ENCODE measurements at regions not wholly inside any gene's neighbourhood (a gene's known extent, or its start where the extent isn't known, plus 50 kb on each side); places are given as distances from the start of the nearest gene placed in this dataset.

DNA sequence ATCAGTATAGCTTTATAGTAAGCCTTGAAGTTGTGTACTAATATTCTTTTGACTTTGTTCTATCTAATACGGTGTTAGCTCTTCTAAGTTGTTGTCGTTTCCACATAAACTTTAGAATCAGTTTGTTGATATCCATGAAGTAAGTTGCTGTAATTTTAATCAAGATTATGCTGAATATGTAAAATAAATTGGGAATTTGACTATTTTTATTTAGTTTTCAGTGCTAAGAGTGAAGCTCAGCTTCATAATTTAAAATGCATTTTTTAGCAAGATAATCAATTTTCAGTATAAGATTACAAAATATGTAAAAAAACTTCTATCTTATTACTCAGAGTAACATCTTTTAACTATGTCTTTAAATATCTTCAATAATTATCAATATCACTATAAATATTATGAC is 1374.8 kb downstream of the PCDH7 start:
- Histone ChIP-seq H3K4me1 (ENCODE audit: control insufficient read depth in 2 of 2, insufficient read depth in 2 of 2, low read length in 1 of 2) (no peaks in the 10 kb centered on the region), H3K27me3 (ENCODE audit: control insufficient read depth in 1 of 2, insufficient read depth in 2 of 2, low read length in 2 of 2) (no peaks in the 10 kb centered on the region), H3K27ac (ENCODE audit: low read depth in 2 of 2, low read length in 1 of 2) (no peak overlapping the region), H3K9me3 (ENCODE audit: control insufficient read depth in 2 of 2, insufficient read depth in 1 of 2, low read depth in 1 of 2, low read length in 1 of 2) (no peaks in the 10 kb centered on the region), H3K36me3 (ENCODE audit: control insufficient read depth in 2 of 2, insufficient read depth in 2 of 2, low read length in 1 of 2) (no peaks in the 10 kb centered on the region), H3K4me3 (ENCODE audit: low read depth in 1 of 2, low read length in 2 of 2) (no peak overlapping the region)
- WGBS, 2 donors: 92 to 93% methylated on average over 2 of the region's 2 CpGs

DNA sequence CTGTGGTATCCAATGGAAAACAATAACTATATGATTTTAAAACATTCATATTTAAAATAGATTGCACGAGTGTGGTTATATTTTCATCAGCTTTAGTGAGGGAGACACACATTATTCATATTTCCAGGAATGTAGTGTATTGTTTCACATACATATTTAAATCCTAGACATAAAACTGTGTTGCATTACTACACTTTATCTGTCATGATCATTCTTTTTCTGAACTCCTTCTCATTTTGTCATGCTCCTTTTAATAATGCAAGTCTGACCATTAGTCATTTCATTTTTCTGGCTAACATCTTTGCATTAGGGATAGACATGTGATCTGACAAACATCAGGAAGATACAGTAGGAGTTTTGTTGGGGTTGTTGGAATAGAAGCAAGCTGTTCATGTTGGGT is 1382.7 kb downstream of the PCDH7 start:
- Histone ChIP-seq H3K4me3 (ENCODE audit: low read depth in 1 of 2, low read length in 2 of 2) (no peak overlapping the region), H3K36me3 (ENCODE audit: control insufficient read depth in 2 of 2, insufficient read depth in 2 of 2, low read length in 1 of 2) (no peaks in the 10 kb centered on the region), H3K4me1 (ENCODE audit: control insufficient read depth in 2 of 2, insufficient read depth in 2 of 2, low read length in 1 of 2) (no peaks in the 10 kb centered on the region), H3K27ac (ENCODE audit: low read depth in 2 of 2, low read length in 1 of 2) (no peak overlapping the region), H3K9me3 (ENCODE audit: control insufficient read depth in 2 of 2, insufficient read depth in 1 of 2, low read depth in 1 of 2, low read length in 1 of 2) (no peaks in the 10 kb centered on the region), H3K27me3 (ENCODE audit: control insufficient read depth in 1 of 2, insufficient read depth in 2 of 2, low read length in 2 of 2) (no peaks in the 10 kb centered on the region)
- WGBS, 2 donors: 41 to 67% methylated on average over 1 of the region's 1 CpG

DNA sequence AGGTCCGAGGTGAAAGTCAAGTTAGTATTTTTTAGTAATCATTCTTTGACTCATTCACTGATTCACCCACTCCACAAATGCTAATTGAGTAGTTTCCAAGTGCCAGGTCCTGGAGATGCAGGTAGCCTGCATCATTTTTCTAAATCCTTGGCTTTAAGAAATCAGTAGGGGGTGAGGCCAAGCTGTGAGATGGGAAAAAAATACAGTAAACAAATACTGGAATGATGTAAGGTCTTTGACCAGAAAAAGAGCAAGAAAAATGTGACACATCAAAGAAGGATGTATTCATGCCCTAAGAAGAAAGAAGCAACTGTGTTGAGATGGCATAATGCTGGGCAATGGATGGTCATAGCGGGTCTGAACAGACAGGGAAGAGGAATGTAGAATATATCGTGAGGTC is 1386.6 kb downstream of the PCDH7 start:
- H3K4me1 ChIP-seq (ENCODE audit: control insufficient read depth in 2 of 2, insufficient read depth in 2 of 2, low read length in 1 of 2): no peaks in the 10 kb centered on the region
- H3K36me3 ChIP-seq (ENCODE audit: control insufficient read depth in 2 of 2, insufficient read depth in 2 of 2, low read length in 1 of 2): no peaks in the 10 kb centered on the region
- no peak overlapping the region for H3K4me3 ChIP-seq (ENCODE audit: low read depth in 1 of 2, low read length in 2 of 2)
- WGBS, 2 donors: 81 to 83% methylated on average over 3 of the region's 3 CpGs
- no peaks in the 10 kb centered on the region for H3K9me3 ChIP-seq (ENCODE audit: control insufficient read depth in 2 of 2, insufficient read depth in 1 of 2, low read depth in 1 of 2, low read length in 1 of 2)
- no peak overlapping the region for H3K27ac ChIP-seq (ENCODE audit: low read depth in 2 of 2, low read length in 1 of 2)
- no peaks in the 10 kb centered on the region for H3K27me3 ChIP-seq (ENCODE audit: control insufficient read depth in 1 of 2, insufficient read depth in 2 of 2, low read length in 2 of 2)

DNA sequence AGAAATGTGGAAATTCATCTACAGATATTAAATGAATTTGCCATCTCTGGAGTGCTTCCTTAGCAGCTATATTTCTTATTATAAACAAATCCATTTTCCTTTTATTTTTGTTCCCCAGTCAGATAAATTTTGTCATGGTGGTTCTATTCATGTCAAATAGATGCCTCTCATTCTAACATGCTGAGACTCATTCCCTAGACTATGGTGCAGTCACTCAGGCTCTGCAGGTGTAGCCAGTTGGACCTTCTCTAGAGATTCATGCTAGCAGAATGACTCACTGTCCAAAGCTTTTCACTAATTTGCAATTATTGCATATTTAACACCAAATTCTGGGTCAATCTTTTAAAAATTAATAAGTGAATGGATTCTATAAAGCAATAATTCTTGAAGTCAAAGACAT is 1392.7 kb downstream of the PCDH7 start:
- Histone ChIP-seq H3K27ac (ENCODE audit: low read depth in 2 of 2, low read length in 1 of 2) (no peak overlapping the region), H3K4me3 (ENCODE audit: low read depth in 1 of 2, low read length in 2 of 2) (no peak overlapping the region), H3K36me3 (ENCODE audit: control insufficient read depth in 2 of 2, insufficient read depth in 2 of 2, low read length in 1 of 2) (no peaks in the 10 kb centered on the region), H3K9me3 (ENCODE audit: control insufficient read depth in 2 of 2, insufficient read depth in 1 of 2, low read depth in 1 of 2, low read length in 1 of 2) (no peaks in the 10 kb centered on the region), H3K27me3 (ENCODE audit: control insufficient read depth in 1 of 2, insufficient read depth in 2 of 2, low read length in 2 of 2) (no peaks in the 10 kb centered on the region), H3K4me1 (ENCODE audit: control insufficient read depth in 2 of 2, insufficient read depth in 2 of 2, low read length in 1 of 2) (no peaks in the 10 kb centered on the region)

DNA sequence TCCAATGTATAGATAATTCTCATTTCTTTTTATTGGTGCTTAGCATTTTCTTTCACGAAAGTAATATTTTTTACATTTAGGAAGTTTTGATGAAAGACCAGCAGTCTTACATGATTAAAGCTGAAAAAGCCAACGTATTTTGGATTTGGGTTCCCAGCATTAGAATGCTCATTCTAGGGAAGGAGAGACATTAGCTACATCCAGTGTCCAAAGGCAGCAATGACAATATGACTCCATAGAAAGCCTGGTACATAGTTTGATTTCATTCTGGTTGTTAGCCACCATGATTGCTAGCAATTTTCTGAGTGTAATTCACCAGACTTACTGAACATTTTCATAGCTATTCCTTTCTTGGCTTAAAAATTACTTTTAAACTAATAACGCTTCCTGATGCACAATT is 1397.5 kb downstream of the PCDH7 start:
- no peaks in the 10 kb centered on the region for H3K36me3 ChIP-seq (ENCODE audit: control insufficient read depth in 2 of 2, insufficient read depth in 2 of 2, low read length in 1 of 2)
- no peak overlapping the region for H3K27ac ChIP-seq (ENCODE audit: low read depth in 2 of 2, low read length in 1 of 2)
- no peaks in the 10 kb centered on the region for H3K9me3 ChIP-seq (ENCODE audit: control insufficient read depth in 2 of 2, insufficient read depth in 1 of 2, low read depth in 1 of 2, low read length in 1 of 2)
- no peak overlapping the region for H3K4me3 ChIP-seq (ENCODE audit: low read depth in 1 of 2, low read length in 2 of 2)
- no peaks in the 10 kb centered on the region for H3K27me3 ChIP-seq (ENCODE audit: control insufficient read depth in 1 of 2, insufficient read depth in 2 of 2, low read length in 2 of 2)
- no peaks in the 10 kb centered on the region for H3K4me1 ChIP-seq (ENCODE audit: control insufficient read depth in 2 of 2, insufficient read depth in 2 of 2, low read length in 1 of 2)
- 75 to 82% methylated on average over 3 of the region's 3 CpGs for WGBS, 2 donors

DNA sequence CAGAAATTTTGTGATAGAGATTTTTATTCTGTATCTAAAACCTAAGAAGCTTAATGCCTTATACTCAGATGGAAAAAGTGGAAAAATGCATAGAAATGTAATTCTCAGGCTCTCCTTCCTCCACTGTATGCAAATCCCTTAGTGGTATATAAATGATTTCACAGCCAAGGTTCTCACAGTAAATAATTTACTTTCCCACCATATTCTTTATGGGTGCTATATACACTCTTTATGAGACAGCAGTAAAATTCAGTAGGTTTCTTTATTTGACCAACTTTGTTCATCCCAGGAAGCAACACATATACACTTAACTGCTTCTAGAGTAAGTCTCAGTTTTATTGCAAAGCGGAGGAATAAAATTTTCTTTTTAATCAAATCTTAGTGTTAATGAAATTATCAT is 1399.7 kb downstream of the PCDH7 start:
- Histone ChIP-seq H3K36me3 (ENCODE audit: control insufficient read depth in 2 of 2, insufficient read depth in 2 of 2, low read length in 1 of 2) (no peaks in the 10 kb centered on the region), H3K4me3 (ENCODE audit: low read depth in 1 of 2, low read length in 2 of 2) (no peak overlapping the region), H3K4me1 (ENCODE audit: control insufficient read depth in 2 of 2, insufficient read depth in 2 of 2, low read length in 1 of 2) (no peaks in the 10 kb centered on the region), H3K27me3 (ENCODE audit: control insufficient read depth in 1 of 2, insufficient read depth in 2 of 2, low read length in 2 of 2) (no peaks in the 10 kb centered on the region), H3K9me3 (ENCODE audit: control insufficient read depth in 2 of 2, insufficient read depth in 1 of 2, low read depth in 1 of 2, low read length in 1 of 2) (no peaks in the 10 kb centered on the region), H3K27ac (ENCODE audit: low read depth in 2 of 2, low read length in 1 of 2) (no peak overlapping the region)
- WGBS, 2 donors: 97 to 98% methylated on average over 1 of the region's 1 CpG

DNA sequence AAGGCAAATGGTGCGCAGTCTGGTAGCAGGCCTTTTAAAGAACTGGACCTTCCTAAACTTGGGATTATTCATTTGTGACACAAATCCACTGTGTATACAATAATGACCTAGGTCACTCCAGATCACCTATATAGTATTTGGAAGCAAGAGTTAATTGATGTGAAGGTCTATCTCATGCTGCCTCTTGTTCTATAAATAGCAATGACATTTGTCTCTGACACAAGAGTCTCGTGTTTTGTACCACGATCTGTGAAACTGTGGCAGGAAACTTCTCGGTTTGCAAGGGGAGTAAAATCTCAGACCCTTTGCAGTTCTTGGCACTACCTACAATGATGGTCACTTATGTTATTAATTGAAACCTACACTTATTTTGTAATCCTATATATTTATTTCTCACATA is 1408.4 kb downstream of the PCDH7 start:
- 72 to 73% methylated on average over 4 of the region's 4 CpGs for WGBS, 2 donors
- Histone ChIP-seq H3K4me1 (ENCODE audit: control insufficient read depth in 2 of 2, insufficient read depth in 2 of 2, low read length in 1 of 2) (no peaks in the 10 kb centered on the region), H3K27me3 (ENCODE audit: control insufficient read depth in 1 of 2, insufficient read depth in 2 of 2, low read length in 2 of 2) (no peaks in the 10 kb centered on the region), H3K9me3 (ENCODE audit: control insufficient read depth in 2 of 2, insufficient read depth in 1 of 2, low read depth in 1 of 2, low read length in 1 of 2) (no peaks in the 10 kb centered on the region), H3K36me3 (ENCODE audit: control insufficient read depth in 2 of 2, insufficient read depth in 2 of 2, low read length in 1 of 2) (no peaks in the 10 kb centered on the region), H3K27ac (ENCODE audit: low read depth in 2 of 2, low read length in 1 of 2) (no peak overlapping the region), H3K4me3 (ENCODE audit: low read depth in 1 of 2, low read length in 2 of 2) (no peak overlapping the region)

DNA sequence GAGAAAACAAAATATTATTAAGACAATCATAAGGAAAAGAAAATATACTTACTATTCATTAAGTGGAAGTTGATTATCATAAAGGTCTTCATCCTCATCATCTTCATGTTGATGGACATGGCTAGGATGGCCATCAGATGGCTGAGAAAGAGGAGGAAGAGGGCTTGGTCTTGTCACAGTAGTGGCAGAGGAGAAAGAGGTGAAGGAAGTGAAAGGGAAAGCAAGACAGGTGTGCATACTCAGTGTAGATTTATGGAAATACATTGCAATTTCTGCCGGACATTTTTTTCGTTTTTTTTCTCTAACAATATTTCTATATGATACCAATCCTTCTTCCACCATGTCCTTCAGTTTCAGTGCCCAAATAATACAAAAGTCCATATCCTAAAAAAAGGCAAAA is 1409.8 kb downstream of the PCDH7 start:
- H3K27me3 ChIP-seq (ENCODE audit: control insufficient read depth in 1 of 2, insufficient read depth in 2 of 2, low read length in 2 of 2): no peaks in the 10 kb centered on the region
- no peak overlapping the region for H3K4me3 ChIP-seq (ENCODE audit: low read depth in 1 of 2, low read length in 2 of 2)
- H3K27ac ChIP-seq (ENCODE audit: low read depth in 2 of 2, low read length in 1 of 2): no peak overlapping the region
- no peaks in the 10 kb centered on the region for H3K36me3 ChIP-seq (ENCODE audit: control insufficient read depth in 2 of 2, insufficient read depth in 2 of 2, low read length in 1 of 2)
- no peaks in the 10 kb centered on the region for H3K9me3 ChIP-seq (ENCODE audit: control insufficient read depth in 2 of 2, insufficient read depth in 1 of 2, low read depth in 1 of 2, low read length in 1 of 2)
- no peaks in the 10 kb centered on the region for H3K4me1 ChIP-seq (ENCODE audit: control insufficient read depth in 2 of 2, insufficient read depth in 2 of 2, low read length in 1 of 2)
- WGBS, 2 donors: 89 to 90% methylated on average over 2 of the region's 2 CpGs

DNA sequence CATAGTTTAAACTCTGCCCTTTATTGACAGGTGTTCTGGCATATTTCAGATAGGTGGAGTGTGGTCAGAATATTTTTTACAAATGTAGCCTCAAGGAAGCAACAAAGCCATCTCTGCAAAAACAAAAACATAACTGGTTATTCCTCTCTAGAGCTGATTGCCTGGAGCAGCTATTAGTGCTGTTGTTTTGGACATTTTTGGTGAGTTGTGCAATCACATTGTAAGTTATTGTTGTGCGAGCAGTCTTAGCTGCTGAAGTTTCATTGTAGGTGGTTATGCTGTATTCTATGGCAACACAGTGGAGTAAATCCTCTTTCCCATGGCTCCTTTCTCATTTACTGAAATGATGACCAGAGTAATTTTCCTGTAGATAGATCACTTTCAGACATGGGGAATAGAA is 1413.0 kb downstream of the PCDH7 start:
- no peaks in the 10 kb centered on the region for H3K4me1 ChIP-seq (ENCODE audit: control insufficient read depth in 2 of 2, insufficient read depth in 2 of 2, low read length in 1 of 2)
- 64 to 88% methylated on average over 1 of the region's 1 CpG for WGBS, 2 donors
- H3K9me3 ChIP-seq (ENCODE audit: control insufficient read depth in 2 of 2, insufficient read depth in 1 of 2, low read depth in 1 of 2, low read length in 1 of 2): no peaks in the 10 kb centered on the region
- H3K27ac ChIP-seq (ENCODE audit: low read depth in 2 of 2, low read length in 1 of 2): no peak overlapping the region
- no peaks in the 10 kb centered on the region for H3K27me3 ChIP-seq (ENCODE audit: control insufficient read depth in 1 of 2, insufficient read depth in 2 of 2, low read length in 2 of 2)
- no peaks in the 10 kb centered on the region for H3K36me3 ChIP-seq (ENCODE audit: control insufficient read depth in 2 of 2, insufficient read depth in 2 of 2, low read length in 1 of 2)
- no peak overlapping the region for H3K4me3 ChIP-seq (ENCODE audit: low read depth in 1 of 2, low read length in 2 of 2)

DNA sequence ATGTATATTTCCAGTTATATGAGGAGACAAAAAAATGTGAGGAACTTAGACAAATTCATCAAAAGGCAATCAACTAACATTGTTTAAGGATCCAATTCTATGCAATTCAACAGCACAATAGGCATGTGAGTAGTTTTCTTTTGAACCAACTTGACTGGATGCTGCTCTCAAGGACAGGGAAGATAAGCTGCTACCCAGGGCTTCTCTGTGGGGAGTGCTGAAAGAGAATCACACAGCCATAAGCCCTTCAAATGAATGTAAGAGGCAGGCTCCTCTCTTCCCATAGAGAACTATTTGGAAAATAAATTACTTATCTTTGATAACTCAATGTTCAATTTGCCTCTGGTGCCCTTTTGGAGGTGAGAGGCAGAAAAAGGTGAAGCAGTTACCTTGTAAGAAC is 1413.6 kb downstream of the PCDH7 start:
- no peaks in the 10 kb centered on the region for H3K27me3 ChIP-seq (ENCODE audit: control insufficient read depth in 1 of 2, insufficient read depth in 2 of 2, low read length in 2 of 2)
- no peaks in the 10 kb centered on the region for H3K36me3 ChIP-seq (ENCODE audit: control insufficient read depth in 2 of 2, insufficient read depth in 2 of 2, low read length in 1 of 2)
- no peak overlapping the region for H3K27ac ChIP-seq (ENCODE audit: low read depth in 2 of 2, low read length in 1 of 2)
- H3K9me3 ChIP-seq (ENCODE audit: control insufficient read depth in 2 of 2, insufficient read depth in 1 of 2, low read depth in 1 of 2, low read length in 1 of 2): no peaks in the 10 kb centered on the region
- H3K4me3 ChIP-seq (ENCODE audit: low read depth in 1 of 2, low read length in 2 of 2): no peak overlapping the region
- H3K4me1 ChIP-seq (ENCODE audit: control insufficient read depth in 2 of 2, insufficient read depth in 2 of 2, low read length in 1 of 2): no peaks in the 10 kb centered on the region

Data from esophagus (tissue), 2 donors.